GM21423 (cell line): ENCODE measurements at regions not wholly inside any gene's neighbourhood (a gene's known extent, or its start where the extent isn't known, plus 50 kb on each side); places are given as distances from the start of the nearest gene placed in this dataset.

Experiments
- ATAC-seq: cut with Tn5 transposase; IDR thresholded peaks from one replicate; pipeline ENCODE4 v1.9.1; 2021; ENCODE audit warnings: mild to moderate bottlenecking, moderate library complexity; ENCODE audit not compliant: unreplicated experiment

GRCh38 chr4:147303873-147304229 lies 177.0 kb upstream of the EDNRA start:
- ATAC-seq = no peak

- no peak for ATAC-seq
Observed at GRCh38 chr4:147307896-147308674, 172.8 kb upstream of the EDNRA start.

GRCh38 chr4:147309434-147309833 lies 171.5 kb upstream of the EDNRA start:
- ATAC-seq = no peak

GRCh38 chr4:147310312-147310711 lies 170.6 kb upstream of the EDNRA start:
- no peak for ATAC-seq

- ATAC-seq = no peak
Observed at GRCh38 chr4:147311956-147312355, 168.9 kb upstream of the EDNRA start.

GRCh38 chr4:147312376-147313046 lies 168.4 kb upstream of the EDNRA start:
- ATAC-seq = no peak

- ATAC-seq = no peak
Observed at GRCh38 chr4:147313108-147313507, 167.8 kb upstream of the EDNRA start.

GRCh38 chr4:147318586-147318985 lies 162.3 kb upstream of the EDNRA start:
- ATAC-seq = no peak

GRCh38 chr4:147325571-147325981 lies 155.3 kb upstream of the EDNRA start:
- ATAC-seq = no peak

GRCh38 chr4:147326591-147326990 lies 154.3 kb upstream of the EDNRA start:
- no peak for ATAC-seq

GRCh38 chr4:147327322-147327721 lies 153.6 kb upstream of the EDNRA start:
- ATAC-seq = no peak

GRCh38 chr4:147328189-147328588 lies 152.7 kb upstream of the EDNRA start:
- no peak for ATAC-seq

GRCh38 chr4:147328756-147329446 lies 152.0 kb upstream of the EDNRA start:
- ATAC-seq = no peak

- no peak for ATAC-seq
Observed at GRCh38 chr4:147332091-147332490, 148.8 kb upstream of the EDNRA start.

GRCh38 chr4:147334478-147334877 lies 146.4 kb upstream of the EDNRA start:
- no peak for ATAC-seq

GRCh38 chr4:147335183-147335582 lies 145.7 kb upstream of the EDNRA start:
- no peak for ATAC-seq

- ATAC-seq = no peak
Observed at GRCh38 chr4:147336252-147336651, 144.6 kb upstream of the EDNRA start.

- ATAC-seq = no peak
Observed at GRCh38 chr4:147339100-147339499, 141.8 kb upstream of the EDNRA start.

GRCh38 chr4:147340111-147340510 lies 140.8 kb upstream of the EDNRA start:
- ATAC-seq = no peak

GRCh38 chr4:147340591-147341120 lies 140.2 kb upstream of the EDNRA start:
- ATAC-seq = no peak

GRCh38 chr4:147343692-147344091 lies 137.2 kb upstream of the EDNRA start:
- ATAC-seq = no peak

- ATAC-seq = no peak
Observed at GRCh38 chr4:147345662-147346061, 135.2 kb upstream of the EDNRA start.
